ENCODE measurements at regions not wholly inside any gene's neighbourhood (a gene's known extent, or its start where the extent isn't known, plus 50 kb on each side); places are given as distances from the start of the nearest gene placed in this dataset.
"Not testable (repeated sequence)": the region's sequence is repeated elsewhere in the genome, so short reads cannot be mapped to it uniquely, and the experiment has no call there.

GRCh38 chr2:118443596-118443995, 355.3 kb downstream of the INSIG2 start:
- no peak for FAIRE-seq

GRCh38 chr2:118442996-118443553, 354.8 kb downstream of the INSIG2 start:
- FAIRE-seq: no peak

- no peak for FAIRE-seq
These were observed 353.8 kb downstream of the INSIG2 start for GRCh38 chr2:118442046-118442445.

GRCh38 chr2:118440404-118441098, 352.3 kb downstream of the INSIG2 start:
- no peak for FAIRE-seq

GRCh38 chr2:118437501-118437900, 349.2 kb downstream of the INSIG2 start:
- no peak for FAIRE-seq

- no peak for FAIRE-seq
These were observed 343.7 kb downstream of the INSIG2 start for GRCh38 chr2:118431997-118432396.

GRCh38 chr2:118431586-118431985, 343.3 kb downstream of the INSIG2 start:
- no peak for FAIRE-seq

GRCh38 chr2:118431165-118431517, 342.9 kb downstream of the INSIG2 start:
- no peak for FAIRE-seq

GRCh38 chr2:118430510-118431164, 342.4 kb downstream of the INSIG2 start:
- FAIRE-seq: no peak

GRCh38 chr2:118425191-118425590, 336.9 kb downstream of the INSIG2 start:
- no peak for FAIRE-seq

- FAIRE-seq: no peak
These were observed 335.5 kb downstream of the INSIG2 start for GRCh38 chr2:118423776-118424175.

GRCh38 chr2:118421648-118422047, 333.4 kb downstream of the INSIG2 start:
- no peak for FAIRE-seq

GRCh38 chr2:118417406-118418120, 329.3 kb downstream of the INSIG2 start:
- FAIRE-seq: no peak

GRCh38 chr2:118415186-118415585, 326.9 kb downstream of the INSIG2 start:
- FAIRE-seq: not testable (repeated sequence)

- FAIRE-seq: no peak
These were observed 315.6 kb downstream of the INSIG2 start for GRCh38 chr2:118403658-118404451.

GRCh38 chr2:118388771-118389170, 300.5 kb downstream of the INSIG2 start:
- no peak for FAIRE-seq

GRCh38 chr2:118387509-118387908, 299.2 kb downstream of the INSIG2 start:
- no peak for FAIRE-seq

GRCh38 chr2:118386641-118387302, 298.5 kb downstream of the INSIG2 start:
- FAIRE-seq: no peak

GRCh38 chr2:118380915-118381653, 292.8 kb downstream of the INSIG2 start:
- no peak for FAIRE-seq

GRCh38 chr2:118375907-118376485, 287.7 kb downstream of the INSIG2 start:
- no peak for FAIRE-seq
